ENCODE measurements at regions not wholly inside any gene's neighbourhood (a gene's known extent, or its start where the extent isn't known, plus 50 kb on each side); places are given as distances from the start of the nearest gene placed in this dataset.
"Not testable (repeated sequence)": the region's sequence is repeated elsewhere in the genome, so short reads cannot be mapped to it uniquely, and the experiment has no call there.

DNA sequence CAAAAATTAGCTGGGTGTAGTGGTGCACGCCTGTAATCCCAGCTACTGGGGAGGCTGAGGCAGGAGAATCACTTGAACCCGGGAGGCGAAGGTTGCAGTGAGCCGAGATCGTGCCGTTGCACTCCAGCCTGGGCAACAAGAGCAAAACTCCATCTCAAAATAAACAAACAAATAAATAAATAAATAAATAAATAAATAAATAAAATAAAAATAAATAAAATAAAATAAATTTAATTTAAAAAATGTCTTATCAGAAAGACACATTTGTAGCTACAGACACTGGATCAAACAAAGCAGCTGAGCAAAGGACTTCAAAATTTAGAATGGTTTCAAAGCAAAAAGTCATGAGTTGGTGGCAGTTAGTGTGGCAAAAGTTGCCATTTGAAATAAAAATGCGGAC, 158.2 kb upstream of the EPB41L3 start:
- TF ChIP-seq, protein P1, sequence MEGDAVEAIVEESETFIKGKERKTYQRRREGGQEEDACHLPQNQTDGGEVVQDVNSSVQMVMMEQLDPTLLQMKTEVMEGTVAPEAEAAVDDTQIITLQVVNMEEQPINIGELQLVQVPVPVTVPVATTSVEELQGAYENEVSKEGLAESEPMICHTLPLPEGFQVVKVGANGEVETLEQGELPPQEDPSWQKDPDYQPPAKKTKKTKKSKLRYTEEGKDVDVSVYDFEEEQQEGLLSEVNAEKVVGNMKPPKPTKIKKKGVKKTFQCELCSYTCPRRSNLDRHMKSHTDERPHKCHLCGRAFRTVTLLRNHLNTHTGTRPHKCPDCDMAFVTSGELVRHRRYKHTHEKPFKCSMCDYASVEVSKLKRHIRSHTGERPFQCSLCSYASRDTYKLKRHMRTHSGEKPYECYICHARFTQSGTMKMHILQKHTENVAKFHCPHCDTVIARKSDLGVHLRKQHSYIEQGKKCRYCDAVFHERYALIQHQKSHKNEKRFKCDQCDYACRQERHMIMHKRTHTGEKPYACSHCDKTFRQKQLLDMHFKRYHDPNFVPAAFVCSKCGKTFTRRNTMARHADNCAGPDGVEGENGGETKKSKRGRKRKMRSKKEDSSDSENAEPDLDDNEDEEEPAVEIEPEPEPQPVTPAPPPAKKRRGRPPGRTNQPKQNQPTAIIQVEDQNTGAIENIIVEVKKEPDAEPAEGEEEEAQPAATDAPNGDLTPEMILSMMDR (IDR thresholded peaks at IDR 0.05): not testable (repeated sequence)
- TF ChIP-seq POLR2A (IDR thresholded peaks at IDR 0.05): not testable (repeated sequence)

Measured in ovary (tissue), 3 donors.